D721Med (cell line): ENCODE measurements at regions not wholly inside any gene's neighbourhood (a gene's known extent, or its start where the extent isn't known, plus 50 kb on each side); places are given as distances from the start of the nearest gene placed in this dataset.

Experiments
- DNase-seq: peaks from one replicate; pipeline ENCODE4 v3.0.0; 2011; ENCODE audit warnings: low spot score; ENCODE audit not compliant: insufficient read length
- FAIRE-seq: peaks from 2 replicates; lab custom pipeline; 2011; peaks lifted over from hg19 to GRCh38; lab: Jason Lieb, UNC
- TF ChIP-seq, protein P1 (sequence below): IDR thresholded peaks from 2 replicates; pipeline ENCODE4 v1.5.1; 2012; ENCODE audit warnings: mild to moderate bottlenecking, control low read depth; ENCODE audit not compliant: insufficient read depth; ENCODE audit errors: missing control alignments

DNA sequence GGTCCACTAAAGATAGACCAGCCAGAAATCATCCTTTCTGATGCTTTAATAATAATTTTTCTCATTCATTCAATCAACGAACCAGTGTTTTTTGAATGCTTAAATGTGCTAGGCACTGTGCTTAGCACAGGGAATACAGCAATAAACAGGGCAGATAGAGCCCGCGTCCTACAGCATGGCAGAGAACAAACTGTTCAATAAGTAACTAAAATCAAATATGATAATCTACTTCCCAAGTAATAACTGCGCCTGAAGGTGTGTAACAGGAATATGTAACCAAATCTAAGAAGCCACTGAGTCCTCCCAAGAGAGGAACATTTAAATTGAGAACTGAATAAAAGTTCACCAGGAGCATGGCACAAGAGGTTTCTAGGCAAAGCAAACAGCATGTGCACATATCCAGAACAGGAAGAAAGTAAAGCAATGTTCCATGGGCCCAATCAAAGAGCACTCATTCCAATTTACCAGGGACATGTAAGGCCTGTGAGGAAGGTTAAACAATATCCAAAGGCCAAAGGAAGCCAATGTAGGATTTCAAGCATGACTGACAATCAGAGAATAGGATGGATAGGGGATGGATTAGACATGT is 311.0 kb upstream of the RARB start:
- FAIRE-seq, result no peak
- DNase-seq, result no peak
- TF ChIP-seq, protein P1, sequence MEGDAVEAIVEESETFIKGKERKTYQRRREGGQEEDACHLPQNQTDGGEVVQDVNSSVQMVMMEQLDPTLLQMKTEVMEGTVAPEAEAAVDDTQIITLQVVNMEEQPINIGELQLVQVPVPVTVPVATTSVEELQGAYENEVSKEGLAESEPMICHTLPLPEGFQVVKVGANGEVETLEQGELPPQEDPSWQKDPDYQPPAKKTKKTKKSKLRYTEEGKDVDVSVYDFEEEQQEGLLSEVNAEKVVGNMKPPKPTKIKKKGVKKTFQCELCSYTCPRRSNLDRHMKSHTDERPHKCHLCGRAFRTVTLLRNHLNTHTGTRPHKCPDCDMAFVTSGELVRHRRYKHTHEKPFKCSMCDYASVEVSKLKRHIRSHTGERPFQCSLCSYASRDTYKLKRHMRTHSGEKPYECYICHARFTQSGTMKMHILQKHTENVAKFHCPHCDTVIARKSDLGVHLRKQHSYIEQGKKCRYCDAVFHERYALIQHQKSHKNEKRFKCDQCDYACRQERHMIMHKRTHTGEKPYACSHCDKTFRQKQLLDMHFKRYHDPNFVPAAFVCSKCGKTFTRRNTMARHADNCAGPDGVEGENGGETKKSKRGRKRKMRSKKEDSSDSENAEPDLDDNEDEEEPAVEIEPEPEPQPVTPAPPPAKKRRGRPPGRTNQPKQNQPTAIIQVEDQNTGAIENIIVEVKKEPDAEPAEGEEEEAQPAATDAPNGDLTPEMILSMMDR, result no peak

DNA sequence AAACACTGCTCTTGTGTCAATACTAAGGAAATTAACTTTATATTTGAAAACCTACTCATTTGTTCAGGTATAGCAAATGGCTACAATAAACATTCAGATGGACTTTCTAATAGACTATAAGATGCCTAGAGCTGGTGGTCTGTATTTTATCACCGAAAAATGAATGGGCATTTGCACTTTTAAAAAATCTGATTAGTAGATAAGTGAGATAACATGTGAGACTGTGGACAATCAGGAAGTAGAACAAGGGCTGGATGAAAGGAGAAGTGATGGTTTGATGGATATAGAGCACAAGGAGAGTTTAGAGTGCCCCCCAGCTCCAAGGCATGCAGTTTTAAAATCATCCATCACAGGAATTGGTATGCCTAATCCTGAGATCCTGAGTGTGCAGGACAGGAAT is 308.4 kb upstream of the RARB start:
- FAIRE-seq (no peak), DNase-seq (no peak)
- TF ChIP-seq, protein P1, result no peak

DNA sequence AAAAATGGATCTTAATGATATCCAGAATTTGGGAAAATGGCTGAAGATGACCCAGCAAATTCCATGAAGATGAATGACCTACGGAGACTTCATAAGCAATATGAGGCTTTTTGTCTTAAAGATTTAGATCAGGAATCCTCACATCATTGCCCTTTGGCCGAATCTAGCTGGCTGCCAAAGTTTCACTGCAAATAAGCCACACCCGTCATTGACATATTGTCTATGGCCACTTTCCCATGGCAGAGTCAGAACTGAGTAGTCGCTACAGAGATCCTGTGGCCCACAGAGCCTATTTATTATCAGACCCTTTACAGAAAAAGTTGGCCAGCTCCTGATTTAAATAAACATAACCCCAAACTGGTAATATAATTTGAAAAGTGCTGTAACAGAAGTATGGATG is 307.4 kb upstream of the RARB start:
- FAIRE-seq (no peak), DNase-seq (no peak)
- TF ChIP-seq, protein P1, result no peak

DNA sequence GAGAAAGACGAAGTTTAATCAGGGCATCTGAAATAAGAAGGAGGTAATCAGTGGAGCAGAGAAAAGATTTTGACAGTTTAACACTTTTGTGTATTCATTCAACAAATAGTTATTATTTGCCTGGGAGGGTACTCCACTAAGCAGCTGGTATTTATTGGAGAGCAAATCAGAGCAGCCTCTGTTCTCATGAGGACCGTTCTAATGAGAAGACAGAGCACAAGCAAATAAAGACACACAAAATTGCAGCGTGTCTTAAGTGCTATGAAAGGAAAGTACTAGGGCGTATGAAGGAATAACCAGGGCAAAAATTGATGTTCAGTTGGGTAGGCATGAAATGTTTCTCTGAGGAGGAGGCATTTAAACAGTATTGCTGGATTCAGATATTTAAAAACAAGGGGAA is 302.9 kb upstream of the RARB start:
- TF ChIP-seq, protein P1, result no peak
- DNase-seq (no peak), FAIRE-seq (no peak)

DNA sequence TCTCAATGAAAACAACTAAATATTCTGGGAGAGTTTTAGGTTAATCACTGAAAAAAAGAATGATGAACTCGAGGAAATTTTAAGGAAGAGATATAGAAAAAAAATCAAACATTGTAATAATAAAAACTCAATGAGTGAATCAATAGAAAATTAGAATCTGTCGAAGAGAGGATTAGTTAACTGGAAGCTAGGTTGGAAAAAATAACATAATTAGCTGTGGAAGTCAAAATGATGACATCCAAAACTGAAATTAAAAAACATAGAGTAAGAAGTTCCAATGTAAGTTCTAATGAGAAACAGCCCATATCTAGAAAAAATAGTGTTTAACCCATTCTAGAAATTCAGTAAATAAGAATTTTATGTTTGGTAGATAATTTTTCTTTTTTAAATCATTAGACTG is 299.3 kb upstream of the RARB start:
- TF ChIP-seq, protein P1, result no peak
- no peak for DNase-seq
- no peak for FAIRE-seq

DNA sequence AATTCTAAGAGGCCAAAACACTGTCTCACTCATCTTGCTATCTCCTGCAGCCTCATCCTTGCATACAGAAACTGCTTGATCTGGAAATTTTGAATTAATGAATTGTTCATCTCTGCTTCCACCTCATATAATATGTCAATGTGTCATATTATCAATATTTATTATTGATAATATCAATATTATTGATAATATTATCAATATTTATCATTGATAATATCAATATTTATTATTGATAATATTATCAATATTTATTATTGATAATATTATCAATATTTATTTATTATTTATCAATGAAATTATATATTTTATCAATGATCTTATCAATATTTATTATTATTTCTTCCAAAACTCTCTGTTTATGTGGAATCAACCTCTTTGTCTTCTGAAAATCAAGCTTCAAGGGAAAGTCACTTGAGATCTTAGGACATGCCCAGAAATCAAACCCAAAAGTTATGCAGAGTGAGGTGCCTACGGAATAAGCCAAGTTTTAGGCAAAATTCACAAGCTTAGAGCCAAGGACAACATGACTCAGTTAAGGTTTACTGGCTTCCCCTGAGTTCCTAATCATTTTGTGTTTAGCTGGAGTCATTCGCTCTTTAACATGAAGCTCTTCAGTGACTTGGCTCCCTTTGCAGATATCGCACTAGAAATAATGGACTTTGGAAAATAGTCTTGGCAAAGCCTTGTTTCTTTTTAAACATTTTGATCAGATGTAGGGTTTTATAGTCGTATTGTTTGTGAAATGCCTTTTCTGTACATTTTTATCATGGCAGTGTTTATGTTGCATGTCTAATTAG is 297.1 kb upstream of the RARB start:
- FAIRE-seq, result no peak
- no peak for DNase-seq
- TF ChIP-seq, protein P1, result no peak

DNA sequence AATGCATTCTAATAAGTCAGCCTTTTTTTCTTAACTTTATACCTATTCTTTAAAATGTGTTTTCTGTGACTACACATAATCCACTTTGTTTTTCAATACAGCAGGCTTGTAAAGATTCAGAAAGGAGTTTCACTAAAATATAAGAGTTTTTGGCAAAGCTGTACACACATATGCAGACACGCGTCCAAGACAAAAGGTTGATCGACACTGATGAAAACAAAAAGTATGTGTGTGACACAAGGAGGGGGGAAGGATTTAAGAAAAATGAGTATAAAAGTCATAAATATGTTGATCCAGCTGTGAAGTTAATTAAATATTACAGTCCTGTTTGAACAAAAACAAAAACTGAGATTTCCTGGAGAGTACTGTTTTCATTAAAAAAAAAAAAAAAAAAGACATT is 294.5 kb upstream of the RARB start:
- TF ChIP-seq, protein P1, result no peak
- FAIRE-seq, result no peak
- DNase-seq, result no peak
